ENCODE measurements at regions not wholly inside any gene's neighbourhood (a gene's known extent, or its start where the extent isn't known, plus 50 kb on each side); places are given as distances from the start of the nearest gene placed in this dataset.

DNA sequence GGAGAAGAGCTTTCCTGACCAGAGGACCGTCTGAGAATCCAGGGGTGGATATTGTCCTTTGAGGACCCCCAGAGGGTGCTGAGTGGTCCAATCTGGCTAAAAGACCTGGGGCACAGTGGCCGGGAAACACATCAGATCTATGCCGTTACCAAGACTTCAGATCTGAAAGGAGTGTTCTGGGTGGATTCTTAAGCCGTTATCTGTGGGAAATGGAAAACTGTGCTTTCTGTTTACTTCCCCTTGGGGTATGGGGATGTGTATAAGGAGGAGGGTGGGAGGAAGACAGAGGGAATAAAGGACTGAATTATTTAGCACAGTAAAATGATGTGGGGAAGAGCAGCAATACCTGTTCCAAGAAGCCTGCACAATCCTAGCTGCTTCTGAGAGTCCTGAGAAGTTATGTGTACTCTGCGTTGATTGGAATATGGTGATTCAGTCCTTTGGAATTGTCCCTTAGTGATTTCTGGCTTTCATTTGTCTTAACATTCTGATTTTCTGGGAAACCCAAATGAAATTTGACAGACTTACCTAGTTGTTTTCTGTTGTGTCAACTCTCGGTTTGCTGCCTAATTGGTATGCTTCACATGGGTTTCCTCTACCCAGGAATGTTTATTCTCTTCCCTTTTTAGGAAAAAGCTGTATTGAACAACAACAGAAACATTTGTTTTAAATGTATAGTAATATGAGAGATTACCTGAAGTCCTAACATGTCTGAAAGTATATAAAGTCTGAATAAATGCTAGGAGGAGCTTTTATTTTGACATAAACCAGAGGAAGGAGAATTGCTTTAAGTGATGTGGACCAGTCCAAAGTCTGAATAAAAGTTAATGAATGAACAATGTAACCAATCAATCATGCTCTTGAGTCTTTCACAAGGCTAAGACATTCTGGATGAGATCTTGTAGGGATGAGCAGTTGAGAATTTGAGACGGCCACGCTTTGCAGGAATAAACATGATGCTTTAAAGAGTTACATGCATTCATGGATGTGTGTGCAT, 427.1 kb upstream of the C2CD4B start:
- peaks cover 0 to 6% (median 0%) of the 10 kb centered on the region in 7 donors for H3K27me3 ChIP-seq (replicated peaks in 1 of 7)
- no peak for TF ChIP-seq POLR2AphosphoS5 (IDR thresholded peaks at IDR 0.05)
- TF ChIP-seq, protein P1, sequence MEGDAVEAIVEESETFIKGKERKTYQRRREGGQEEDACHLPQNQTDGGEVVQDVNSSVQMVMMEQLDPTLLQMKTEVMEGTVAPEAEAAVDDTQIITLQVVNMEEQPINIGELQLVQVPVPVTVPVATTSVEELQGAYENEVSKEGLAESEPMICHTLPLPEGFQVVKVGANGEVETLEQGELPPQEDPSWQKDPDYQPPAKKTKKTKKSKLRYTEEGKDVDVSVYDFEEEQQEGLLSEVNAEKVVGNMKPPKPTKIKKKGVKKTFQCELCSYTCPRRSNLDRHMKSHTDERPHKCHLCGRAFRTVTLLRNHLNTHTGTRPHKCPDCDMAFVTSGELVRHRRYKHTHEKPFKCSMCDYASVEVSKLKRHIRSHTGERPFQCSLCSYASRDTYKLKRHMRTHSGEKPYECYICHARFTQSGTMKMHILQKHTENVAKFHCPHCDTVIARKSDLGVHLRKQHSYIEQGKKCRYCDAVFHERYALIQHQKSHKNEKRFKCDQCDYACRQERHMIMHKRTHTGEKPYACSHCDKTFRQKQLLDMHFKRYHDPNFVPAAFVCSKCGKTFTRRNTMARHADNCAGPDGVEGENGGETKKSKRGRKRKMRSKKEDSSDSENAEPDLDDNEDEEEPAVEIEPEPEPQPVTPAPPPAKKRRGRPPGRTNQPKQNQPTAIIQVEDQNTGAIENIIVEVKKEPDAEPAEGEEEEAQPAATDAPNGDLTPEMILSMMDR (IDR thresholded peaks at IDR 0.05 in 8 of 11, conservative IDR thresholded peaks at IDR 0.05 in 3 of 11) = no peak
- TF ChIP-seq POLR2A (IDR thresholded peaks at IDR 0.05) = no peak
- no peaks in the 10 kb centered on the region for H3K36me3 ChIP-seq
- H3K27ac ChIP-seq = no peak overlapping the region
- intact Hi-C loops (cut with DNase I; ENCODE audit: low total_unique reads) = no loop called here
- 84 to 96% (median 91%) methylated on average over 8 of the region's 8 CpGs for WGBS, 5 donors
- H3K4me1 ChIP-seq = no peaks in the 10 kb centered on the region
- no peak for DNase-seq
- no peak overlapping the region for H3K4me3 ChIP-seq
- no peaks in the 10 kb centered on the region for H3K9me3 ChIP-seq

DNA sequence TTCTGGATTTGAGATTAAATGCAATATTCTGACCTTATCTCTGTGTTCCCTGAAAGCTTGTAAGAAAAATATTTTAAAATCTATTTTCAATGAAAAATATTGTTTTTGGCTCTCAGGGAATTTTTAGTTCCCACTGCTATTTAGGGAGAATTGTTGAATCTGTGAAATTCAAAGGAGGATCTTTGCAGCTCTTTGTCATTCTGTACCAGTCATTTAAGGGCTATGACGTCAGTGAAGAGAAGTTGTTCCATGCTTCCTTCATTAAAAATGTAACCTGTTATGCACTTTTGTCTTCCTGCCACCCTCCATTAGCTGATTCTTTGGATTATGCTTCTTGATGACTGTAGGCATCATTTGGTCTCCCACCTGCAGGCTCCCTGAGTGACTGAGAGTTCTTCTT, 427.8 kb upstream of the C2CD4B start:
- Histone ChIP-seq H3K4me3 (no peak overlapping the region), H3K27ac (no peak overlapping the region), H3K4me1 (no peaks in the 10 kb centered on the region), H3K36me3 (no peaks in the 10 kb centered on the region), H3K9me3 (no peaks in the 10 kb centered on the region), H3K27me3 (replicated peaks in 1 of 7) (peaks cover 0 to 6% (median 0%) of the 10 kb centered on the region in 7 donors)
- intact Hi-C loops (cut with DNase I; ENCODE audit: low total_unique reads) = no loop called here
- WGBS, 5 donors = 46 to 85% (median 84%) methylated on average over 1 of the region's 1 CpG
- TF ChIP-seq, protein P1 (IDR thresholded peaks at IDR 0.05 in 8 of 11, conservative IDR thresholded peaks at IDR 0.05 in 3 of 11) = no peak
- DNase-seq = no peak

DNA sequence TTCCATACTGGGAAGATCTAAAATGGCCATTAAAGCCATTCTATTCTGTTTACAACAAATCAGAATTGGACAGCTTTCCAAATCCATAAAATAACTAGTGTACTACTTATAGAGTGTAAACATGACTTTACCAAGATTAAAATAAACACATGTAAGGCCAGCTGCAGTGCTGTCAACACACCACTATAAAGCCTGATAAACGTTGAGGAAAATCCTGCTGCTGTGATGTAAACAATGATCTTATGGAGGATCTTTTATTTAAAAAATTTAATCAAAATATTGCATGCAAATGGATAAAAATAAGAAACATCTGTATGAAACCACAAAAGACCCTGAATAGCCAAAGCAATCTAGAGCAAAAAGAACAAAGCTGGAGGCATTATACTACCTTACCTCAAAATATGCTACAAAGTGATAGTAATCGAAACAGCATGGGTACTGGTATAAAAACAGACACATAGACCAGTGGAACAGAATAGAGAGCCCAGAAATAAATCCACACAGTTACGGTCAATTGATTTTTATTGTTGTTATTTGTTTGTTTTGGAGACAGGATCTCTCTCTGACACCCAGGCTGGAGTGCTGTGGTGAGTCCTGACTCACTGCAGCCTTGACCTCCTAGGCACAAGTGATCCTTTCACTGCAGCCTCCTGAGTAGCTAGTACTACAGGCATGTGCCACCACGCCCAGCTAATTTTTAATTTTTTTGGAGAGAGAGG, 428.8 kb upstream of the C2CD4B start:
- Histone ChIP-seq H3K27me3 (replicated peaks in 1 of 7) (peaks cover 0 to 6% (median 0%) of the 10 kb centered on the region in 7 donors), H3K36me3 (no peaks in the 10 kb centered on the region), H3K4me1 (no peaks in the 10 kb centered on the region), H3K9me3 (no peaks in the 10 kb centered on the region), H3K4me3 (no peak overlapping the region), H3K27ac (no peak overlapping the region)
- intact Hi-C loops (cut with DNase I; ENCODE audit: low total_unique reads) = no loop called here
- DNase-seq = no peak
- no peak for TF ChIP-seq POLR2A (IDR thresholded peaks at IDR 0.05)
- TF ChIP-seq, protein P1 (IDR thresholded peaks at IDR 0.05 in 8 of 11, conservative IDR thresholded peaks at IDR 0.05 in 3 of 11) = no peak
- TF ChIP-seq POLR2AphosphoS5 (IDR thresholded peaks at IDR 0.05) = no peak
- 74 to 85% (median 84%) methylated on average over 4 of the region's 4 CpGs for WGBS, 5 donors

DNA sequence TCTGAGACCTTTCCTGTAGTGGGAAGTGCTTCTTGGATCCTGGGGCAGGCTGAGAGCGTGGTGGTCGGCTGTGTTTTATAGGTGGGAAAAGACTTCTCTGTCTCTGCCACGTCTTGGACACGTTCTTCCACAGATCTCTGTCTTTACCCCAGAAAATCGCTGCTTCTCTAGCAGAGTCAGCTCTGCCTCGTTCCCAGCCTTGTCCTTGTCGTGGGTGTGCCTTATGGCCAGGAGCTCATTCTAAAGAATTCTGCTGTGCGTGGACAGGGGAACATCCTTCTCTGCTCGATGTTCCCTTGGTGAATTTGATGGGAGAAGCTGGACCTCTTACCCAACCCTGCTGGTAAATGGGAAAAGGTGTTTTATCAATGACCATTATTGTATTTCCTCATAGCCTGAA, 433.1 kb upstream of the C2CD4B start:
- WGBS, 5 donors = 75 to 88% (median 84%) methylated on average over 8 to 9 of the region's 9 CpGs
- H3K27ac ChIP-seq = no peak overlapping the region
- intact Hi-C loops (cut with DNase I; ENCODE audit: low total_unique reads) = no loop called here
- no peak for DNase-seq
- peaks cover 0 to 6% (median 0%) of the 10 kb centered on the region in 7 donors for H3K27me3 ChIP-seq (replicated peaks in 1 of 7)
- TF ChIP-seq POLR2A (IDR thresholded peaks at IDR 0.05) (no peak), POLR2AphosphoS5 (IDR thresholded peaks at IDR 0.05) (no peak)
- TF ChIP-seq, protein P1 (IDR thresholded peaks at IDR 0.05 in 8 of 11, conservative IDR thresholded peaks at IDR 0.05 in 3 of 11) = no peak
- H3K4me3 ChIP-seq = no peak overlapping the region
- H3K36me3 ChIP-seq = no peaks in the 10 kb centered on the region
- H3K9me3 ChIP-seq = no peaks in the 10 kb centered on the region
- H3K4me1 ChIP-seq = no peaks in the 10 kb centered on the region
